ENCODE measurements at regions not wholly inside any gene's neighbourhood (a gene's known extent, or its start where the extent isn't known, plus 50 kb on each side); places are given as distances from the start of the nearest gene placed in this dataset.

DNA sequence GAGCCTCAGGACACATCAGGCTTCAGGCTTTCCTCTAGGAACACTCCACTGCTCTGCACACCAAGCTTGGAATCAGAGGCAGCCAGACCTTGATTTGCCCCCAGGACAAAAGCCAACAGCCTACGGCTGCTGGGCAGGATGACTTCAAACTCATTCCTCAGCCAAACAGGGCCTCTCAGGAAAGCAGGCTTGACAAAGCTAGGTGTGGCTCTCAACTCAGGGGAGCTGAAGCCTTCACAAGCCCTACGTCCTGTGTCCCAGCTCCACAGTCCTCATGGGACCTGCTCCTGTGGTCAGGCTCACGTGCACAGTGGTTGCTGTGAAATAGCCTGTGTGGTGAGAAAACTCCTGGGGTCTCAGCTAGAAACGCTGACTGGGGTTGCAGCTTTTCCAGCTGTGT is 398.9 kb upstream of the ZNF507 start:
- no peak for DNase-seq (ENCODE audit: low spot score)

DNA sequence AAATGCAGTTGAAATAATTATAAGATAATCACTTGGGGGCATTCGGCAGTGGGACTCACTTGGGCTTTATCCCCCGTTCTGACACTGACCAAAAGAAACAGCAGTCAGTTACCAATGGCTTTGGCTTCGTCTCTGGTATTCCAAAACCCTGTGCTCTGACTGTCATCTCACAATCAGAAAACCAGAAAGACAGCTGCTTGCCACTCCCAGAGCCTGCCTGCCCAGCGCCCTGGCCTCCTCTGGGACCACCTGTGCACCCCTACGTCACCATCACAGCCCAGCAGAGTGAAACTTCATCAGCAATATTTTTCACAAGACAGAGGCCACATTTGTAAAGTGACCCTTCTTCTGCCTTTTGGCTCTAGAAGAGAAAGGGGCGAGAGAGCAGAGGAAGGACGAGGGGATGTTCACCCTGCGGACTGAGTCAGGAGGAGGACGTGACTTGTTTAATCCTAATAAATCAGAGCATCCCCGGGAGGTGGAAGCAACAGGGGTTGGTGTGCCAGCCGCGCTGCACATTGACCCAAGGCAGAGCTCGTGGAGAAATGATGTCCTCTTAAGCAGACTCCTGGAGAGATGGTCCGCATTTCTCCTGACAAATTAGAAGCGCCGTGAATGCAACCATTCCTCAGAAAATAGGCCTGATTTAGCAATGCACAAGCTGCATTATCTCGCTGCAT is 397.8 kb upstream of the ZNF507 start:
- no peak for DNase-seq (ENCODE audit: low spot score)

DNA sequence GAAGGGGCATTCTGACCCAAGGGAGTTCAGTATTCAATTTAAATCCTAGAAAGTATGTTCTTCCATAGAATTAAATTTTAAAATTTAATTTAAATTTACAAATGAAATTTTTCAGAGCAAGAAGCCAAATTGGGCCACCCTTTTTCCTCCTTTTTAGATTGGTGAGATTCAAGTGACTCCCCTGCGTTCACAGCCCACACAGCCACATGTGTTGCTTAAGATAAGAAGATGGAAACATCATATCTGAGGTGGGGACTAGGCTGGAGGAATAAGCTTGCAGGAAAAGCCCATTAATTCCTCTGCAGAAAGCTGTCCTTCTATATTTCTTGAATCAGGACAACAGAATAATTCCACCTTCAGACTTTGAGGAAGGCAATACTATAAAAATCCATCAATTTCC is 392.7 kb upstream of the ZNF507 start:
- no peak for DNase-seq (ENCODE audit: low spot score)

DNA sequence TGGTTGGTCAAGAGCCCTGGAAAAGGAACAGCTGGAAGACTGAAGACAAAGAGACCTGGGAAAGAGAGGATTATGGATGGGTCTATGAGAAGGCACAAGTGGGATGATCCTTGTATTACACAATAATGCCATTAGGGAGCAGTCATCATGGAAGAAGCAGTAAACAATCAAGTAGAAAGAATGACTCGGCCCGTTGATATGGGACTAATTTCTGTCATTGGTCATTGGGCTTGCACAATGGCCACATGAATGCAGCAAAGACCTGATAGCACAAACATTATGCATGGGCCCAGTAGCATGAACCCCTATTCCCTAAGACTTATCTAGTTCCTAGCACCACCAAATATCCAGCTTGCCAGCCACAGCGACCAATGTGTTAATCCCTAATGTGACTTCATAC is 390.3 kb upstream of the ZNF507 start:
- DNase-seq (ENCODE audit: low spot score) = no peak

DNA sequence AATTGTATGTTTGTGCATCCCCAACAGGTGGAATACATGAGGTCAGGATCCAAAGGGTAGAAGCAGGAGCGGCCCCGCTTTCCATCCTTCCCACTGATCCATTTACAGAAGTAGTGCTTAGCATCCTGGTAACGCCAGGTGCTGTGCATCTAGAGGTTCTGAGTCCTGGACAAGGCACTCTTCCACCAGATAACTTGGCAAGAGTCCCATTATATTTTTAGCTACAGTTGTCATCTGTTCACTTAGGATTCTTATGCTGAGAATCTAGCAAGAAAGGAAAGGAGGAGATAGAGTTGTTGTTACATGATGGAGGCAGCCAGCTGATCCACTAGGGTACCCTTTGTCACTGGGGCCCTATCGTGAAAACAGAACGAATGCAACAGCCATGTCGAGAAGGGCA is 389.5 kb upstream of the ZNF507 start:
- no peak for DNase-seq (ENCODE audit: low spot score)

DNA sequence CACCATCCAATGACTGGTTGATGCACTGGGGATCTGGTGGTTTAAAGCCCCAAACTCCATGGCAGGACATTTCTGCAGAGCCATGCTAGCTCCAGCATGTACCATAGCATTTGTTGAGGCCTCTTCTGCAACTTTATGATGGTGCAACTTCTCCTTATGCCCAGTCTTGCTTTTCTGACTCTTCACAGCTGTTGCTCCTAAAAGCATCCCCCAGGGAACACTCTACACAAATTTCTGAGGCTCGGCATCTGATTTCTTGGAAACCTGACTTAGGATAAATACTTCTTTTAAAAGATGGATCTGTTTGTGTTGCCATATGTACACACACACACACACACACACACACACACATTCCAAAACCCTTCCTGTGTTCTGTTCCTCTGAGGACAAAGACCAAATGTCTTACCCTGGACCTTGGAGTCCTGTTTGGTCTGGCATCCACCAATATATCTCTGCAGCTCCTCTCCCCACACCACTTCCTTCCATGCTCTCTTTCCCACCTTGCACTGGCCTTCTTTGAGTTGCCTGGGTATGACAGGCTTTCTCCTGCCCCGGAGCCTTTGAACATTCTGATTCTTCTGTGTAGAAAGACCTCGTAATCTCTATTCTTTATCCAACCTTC is 388.5 kb upstream of the ZNF507 start:
- no peak for DNase-seq (ENCODE audit: low spot score)

DNA sequence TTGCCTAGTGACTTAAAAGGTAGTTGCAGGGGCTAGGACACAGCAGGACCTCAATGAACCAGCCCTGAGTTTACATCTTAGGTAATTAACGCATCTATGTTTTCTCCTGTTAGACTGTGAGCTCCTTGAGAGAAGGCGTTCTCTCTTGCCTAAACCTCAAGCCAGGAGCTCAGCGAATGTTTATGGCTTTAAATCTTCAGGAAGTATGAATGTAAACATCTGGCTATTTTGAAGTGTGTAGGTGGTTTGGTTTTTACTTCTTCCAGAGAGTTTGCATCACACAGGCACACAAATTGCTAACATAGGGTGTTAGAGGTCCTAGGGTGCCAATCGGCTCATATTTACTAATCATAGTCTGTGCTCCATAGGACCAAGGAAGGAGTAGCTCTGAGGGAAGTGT is 387.7 kb upstream of the ZNF507 start:
- no peak for DNase-seq (ENCODE audit: low spot score)

DNA sequence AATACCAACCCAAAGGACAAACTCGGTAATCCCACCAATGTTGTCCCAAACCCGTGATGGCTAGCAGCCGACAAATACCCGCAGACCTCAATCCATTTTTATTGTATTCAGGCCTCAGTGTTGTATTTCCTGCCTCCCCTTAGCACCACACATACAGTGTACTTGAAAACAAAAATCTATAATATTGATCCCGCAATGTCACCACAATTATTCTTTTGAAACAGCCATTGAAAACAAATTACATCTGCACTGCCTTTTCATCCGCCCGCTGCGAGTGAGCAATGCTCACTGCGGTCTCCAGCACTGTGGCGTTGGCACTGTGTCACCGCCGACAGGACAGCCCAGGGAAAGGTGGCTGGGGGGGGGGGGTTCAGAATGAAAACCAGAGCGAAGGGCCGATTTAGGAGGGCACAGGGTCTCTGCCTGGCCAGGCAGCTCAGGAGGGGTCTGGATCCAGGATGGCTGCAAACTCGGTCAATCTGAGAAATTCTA is 385.8 kb upstream of the ZNF507 start:
- DNase-seq (ENCODE audit: low spot score) = no peak

DNA sequence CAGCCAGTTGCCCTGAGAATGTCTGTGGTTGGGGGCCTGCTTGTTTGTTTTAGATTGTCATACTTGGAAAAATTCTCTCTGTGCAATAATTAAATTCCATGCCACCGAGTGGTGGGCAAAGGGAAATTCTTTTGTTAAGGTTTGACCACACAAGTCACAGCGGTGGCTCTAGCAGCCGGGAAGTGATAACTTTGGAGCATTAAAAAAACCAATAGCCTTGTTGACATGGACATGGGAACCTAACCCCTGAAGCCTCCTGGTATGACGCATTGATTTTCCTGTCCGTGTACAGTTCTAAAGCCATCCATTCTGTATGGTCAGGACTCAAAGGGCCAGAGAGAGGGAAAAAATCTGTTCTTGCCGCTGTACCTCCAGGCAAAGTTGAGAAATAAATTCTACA is 384.9 kb upstream of the ZNF507 start:
- no peak for DNase-seq (ENCODE audit: low spot score)

DNA sequence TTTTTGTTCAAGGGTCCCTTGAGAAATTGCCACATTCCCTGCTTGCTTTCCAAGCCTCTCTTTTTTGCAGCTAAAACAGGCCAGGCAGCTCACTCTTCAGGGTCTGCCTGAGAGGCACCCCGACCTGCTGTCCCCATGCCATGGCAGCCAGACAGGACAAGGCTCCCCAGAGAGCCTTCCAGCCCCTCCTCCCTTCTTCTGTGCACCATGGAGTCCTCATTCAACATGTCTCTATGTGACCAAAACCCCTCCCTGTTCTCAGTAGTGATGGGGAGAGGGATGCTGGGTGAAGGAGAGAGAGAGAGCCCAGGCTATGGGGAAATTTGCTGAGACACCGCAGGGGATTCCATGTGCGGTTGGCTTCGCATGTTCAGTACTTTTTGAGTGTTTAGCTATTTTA is 384.2 kb upstream of the ZNF507 start:
- DNase-seq (ENCODE audit: low spot score) = no peak

DNA sequence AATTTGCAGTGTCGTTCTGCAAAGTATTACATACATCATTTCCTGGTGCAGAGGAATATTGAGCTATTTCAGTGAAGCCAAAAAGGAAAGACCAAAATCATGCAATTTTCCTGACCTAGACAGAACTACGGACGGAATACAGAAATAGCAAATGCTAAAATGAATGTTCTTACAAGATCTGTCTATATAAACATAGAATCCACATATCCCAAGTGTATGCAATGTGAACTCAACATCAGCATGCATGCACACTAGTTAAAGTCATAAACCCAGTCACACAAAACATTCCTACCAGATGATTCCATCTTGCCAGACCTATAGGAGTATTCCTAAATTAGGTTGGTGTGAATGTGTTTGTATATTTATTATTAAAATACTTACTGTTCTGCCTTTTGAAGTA is 383.7 kb upstream of the ZNF507 start:
- no peak for DNase-seq (ENCODE audit: low spot score)

DNA sequence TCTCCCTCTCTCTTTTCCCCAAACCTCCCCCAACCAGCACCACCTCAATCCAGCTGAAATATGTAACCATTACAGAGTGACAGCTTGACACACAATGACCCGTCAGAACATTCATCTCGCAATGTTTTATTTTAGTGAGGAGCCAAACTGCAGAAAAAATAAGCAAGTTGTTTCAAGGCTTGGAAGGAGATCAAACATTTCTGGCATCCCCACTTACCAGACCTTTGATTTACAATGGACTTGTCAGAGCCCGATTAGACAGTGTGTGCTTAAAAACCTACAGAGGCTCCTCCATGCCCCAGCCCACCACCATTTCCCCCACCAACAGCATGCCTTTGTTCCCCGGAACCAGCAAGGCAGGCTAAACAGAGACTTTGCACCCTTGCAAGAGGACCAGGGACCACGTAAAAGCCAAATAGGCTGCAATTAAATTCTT is 382.8 kb upstream of the ZNF507 start:
- DNase-seq (ENCODE audit: low spot score) = no peak

DNA sequence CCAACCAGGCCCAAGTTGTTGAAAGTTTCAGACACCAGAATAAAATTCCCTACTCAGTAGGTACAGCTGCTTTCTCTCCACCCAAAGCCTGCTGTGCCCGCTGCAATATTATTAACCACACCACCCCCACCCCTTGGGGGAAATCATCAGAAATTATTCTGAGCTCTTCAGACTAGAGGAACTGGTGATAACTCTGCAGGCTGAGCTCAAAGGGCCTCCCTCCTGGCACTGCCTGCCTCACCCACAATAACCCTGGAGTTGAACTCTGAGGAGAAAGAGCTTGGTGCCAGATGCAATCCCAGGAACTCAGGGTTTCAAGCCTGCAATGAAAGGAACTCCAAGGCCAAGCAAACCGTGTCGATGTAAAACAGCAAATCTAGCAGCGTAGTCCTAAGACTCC is 381.7 kb upstream of the ZNF507 start:
- no peak for DNase-seq (ENCODE audit: low spot score)

DNA sequence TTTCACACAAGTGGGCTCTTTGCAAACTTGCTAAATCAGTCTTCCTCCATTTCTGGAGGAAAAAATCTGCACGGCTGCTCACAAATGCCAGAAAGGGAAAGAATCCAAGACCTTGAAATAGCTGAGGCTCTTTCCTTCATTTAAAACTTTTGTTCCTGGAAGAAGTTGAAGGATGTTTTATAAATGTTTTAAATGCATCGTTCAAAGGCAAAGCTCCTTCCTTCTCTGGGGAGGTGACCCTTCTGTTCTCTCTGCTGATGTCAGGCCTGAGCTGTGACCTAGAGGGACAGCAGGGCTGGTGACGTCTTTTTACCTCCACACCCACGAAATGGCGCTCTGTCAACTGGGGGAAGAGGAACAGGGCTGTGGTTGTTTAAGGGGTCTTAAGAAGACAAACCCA is 376.4 kb upstream of the ZNF507 start:
- no peak for DNase-seq (ENCODE audit: low spot score)

DNA sequence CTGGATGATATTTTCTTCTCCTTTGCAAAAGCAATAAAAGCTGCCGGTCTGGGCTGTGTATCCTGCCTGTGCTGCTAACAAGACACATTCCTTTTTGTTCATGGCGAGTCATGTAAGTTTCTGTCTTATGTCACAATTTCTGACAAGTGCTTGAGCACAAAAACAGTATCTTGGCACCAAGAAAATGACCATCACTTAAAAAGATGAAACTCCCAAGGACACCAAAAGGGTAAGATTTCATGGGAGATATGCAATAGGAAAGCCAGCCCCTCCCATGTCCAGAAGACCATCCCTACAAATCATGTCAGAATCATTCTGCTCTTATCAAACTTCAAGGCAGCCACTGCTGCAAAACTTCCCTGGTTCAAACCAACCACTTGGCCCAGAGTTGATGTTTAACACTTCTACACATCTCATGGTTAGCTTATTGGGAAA is 375.4 kb upstream of the ZNF507 start:
- no peak for DNase-seq (ENCODE audit: low spot score)

DNA sequence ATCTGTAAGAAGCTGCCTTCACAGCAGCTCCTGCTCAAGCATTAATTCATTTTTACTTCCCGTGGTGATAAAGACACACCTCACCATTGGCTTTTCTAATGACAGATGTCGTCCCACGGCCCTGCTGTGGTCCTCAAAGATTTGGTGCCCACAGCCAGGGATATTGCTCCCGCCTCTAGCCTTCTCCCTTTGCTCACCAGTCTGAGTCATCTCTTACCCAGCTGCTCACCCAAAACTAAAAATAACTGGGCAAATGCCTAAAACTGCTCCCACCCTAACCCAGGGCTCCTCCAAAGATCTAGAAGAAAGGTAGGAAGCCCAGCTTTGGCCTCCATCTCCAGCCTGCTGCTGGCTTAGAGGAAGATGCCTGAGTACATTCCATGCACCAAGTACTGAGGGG is 371.1 kb upstream of the ZNF507 start:
- DNase-seq (ENCODE audit: low spot score) = no peak

DNA sequence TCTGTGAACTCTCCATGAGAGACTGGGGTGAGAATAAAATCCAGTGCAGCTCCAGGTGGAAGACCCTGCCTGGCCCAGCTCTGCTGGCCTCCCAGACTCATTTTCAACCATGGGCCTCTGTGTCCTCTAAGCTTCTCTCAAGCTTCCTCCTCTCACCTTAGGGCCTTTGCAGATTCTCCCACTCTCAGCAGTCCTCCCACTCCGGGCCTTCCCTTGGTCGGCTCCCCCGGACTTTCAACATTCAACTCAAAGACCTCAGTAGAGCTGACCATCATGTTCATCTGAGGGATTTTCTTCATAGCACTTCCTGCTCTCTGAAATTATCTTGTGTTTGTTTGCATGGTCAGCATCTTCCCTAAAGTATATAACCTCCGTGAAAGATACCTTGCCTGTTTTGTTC is 370.5 kb upstream of the ZNF507 start:
- DNase-seq (ENCODE audit: low spot score) = no peak

DNA sequence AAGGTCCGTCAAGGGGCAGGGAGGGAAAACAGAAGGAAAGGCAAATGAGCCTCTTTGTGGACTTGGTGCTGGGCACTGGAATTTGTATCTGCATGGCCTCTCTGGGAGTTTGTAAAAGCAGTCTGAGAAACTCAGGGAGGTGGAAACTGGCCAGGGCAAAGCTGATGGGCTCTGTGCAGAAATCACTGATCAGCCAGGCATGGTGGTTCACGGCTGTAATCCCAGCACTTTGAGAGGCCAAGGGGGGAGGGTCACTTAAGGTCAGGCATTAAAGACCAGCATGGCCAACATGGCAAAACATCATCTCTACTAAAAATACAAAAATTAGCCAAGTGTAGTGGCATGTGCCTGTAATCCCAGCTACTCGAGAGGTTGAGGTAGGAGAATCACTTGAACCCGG is 369.9 kb upstream of the ZNF507 start:
- no peak for DNase-seq (ENCODE audit: low spot score)

DNA sequence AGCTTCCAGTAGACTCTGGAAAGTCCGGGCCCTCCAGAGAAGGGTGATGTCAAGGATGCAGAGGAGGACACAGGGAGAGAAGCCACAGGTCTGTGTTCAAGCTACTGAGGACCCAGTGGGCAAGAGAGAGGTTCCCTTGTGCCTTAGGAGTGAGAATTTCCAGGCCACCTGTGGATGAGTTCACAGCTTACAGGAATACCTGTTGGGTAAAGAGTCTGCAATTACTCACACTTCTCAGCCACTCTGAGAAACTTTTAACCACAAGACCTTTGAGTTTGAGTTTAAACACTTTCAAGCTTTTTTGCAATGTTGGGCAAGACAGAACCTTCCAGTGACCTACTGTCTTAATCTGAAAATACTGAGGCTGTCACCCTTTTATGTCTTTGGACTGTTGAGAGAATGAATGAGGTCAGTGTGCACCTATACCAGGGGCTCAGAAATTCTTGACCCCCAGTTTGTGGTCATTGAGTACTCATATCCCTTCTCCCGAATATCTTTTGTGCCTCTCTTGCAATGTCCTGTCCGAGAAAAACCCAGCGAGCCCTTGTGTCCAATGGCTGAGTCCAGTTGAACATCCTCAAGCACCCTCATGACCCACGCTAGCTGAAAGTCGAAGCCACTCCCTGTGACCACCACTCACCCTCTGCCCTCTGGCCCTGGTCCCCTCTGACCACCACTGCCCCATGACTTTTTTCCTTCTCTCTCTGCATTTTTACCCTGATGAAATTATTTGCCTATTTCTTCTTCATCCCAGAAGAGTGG is 368.5 kb upstream of the ZNF507 start:
- no peak for DNase-seq (ENCODE audit: low spot score)

DNA sequence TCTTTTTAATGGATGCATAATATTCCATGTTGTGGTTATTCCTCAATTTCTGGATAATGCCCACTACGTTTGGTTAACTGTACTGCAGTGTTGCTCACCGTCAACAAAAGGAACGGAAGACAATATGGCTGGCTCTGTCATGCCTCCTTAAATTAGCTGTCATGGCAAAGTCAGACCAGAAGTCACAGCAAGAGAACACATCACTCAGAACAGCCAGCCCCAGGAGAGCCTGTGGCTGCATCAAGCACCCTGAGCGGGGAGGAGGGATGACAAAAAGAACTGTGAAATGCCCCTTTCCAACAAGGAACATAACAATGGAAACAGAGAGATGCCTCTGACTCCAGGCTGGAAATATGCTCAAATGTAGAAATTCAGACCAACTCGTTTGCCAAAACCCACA is 366.0 kb upstream of the ZNF507 start:
- no peak for DNase-seq (ENCODE audit: low spot score)

DNA sequence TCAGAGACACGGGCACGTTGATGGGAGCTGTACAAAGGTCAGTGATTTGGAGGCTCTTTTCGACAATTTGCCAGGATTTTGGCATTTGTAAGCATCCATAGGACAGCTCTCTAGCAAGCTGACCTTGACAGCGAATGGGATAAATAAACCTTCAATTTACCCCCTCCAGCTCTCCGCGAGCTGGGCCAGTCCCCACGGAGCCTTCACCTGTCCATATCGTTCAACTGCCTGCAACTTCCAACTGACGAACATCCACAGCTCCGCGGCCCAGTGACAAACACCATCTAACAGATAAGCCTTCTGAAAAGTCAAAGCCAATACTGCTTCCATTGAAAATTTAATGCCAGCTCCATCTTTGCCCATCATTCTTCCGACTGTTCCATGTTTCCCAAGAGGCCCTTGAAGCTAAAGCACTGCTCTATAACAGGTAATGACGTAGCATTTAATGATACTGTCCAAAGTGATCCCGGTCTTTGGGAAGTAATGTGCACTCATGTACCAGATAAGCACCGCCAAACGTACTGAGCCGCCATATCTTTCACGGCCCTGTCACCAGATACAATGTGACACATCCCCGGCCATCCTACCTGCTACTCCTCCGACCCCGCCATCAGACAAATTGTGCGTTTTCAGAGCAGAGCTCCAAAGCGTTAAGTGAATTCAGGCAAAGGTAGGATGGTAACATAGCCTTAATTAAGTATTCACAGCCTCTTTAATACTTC is 365.3 kb upstream of the ZNF507 start:
- DNase-seq (ENCODE audit: low spot score) = no peak

DNA sequence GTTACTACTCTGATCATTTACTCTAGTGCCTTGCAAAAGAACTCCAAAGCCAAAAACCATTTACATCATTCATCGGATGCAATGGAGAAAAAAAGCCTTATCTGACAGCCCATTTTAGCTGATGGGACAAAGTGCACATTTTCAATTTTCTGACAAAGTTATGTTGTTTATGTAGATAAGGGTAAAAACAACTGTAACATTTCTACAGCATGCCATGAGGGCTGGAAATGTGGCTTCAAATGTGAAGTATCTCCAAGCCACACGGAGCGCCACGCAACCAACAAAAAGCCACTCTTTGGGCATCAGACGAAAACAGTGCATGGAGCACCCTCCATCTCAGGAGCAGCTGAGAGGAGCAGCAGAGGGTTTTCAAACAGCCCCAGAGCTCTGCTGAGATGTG is 364.6 kb upstream of the ZNF507 start:
- DNase-seq (ENCODE audit: low spot score) = no peak

DNA sequence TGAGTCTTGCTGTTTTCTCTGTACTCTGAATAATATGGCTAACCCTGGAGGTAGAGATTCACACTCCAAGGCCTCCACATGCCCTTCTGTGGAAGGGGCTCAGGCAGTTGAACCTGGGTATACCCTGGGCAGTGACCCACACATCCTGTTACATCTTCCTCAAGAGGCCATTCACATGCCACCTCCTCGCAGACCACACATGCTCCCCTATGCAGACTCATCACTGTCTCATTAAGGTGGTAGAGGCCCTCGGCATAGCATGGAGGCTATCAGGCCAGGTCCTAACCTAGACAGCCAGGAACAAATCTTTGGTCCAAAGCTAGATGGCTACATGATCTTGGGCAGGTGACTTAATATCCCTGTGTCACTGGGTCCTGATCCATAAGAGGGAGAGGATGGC is 363.9 kb upstream of the ZNF507 start:
- no peak for DNase-seq (ENCODE audit: low spot score)

Data from activated CD4-positive, alpha-beta T cell treated with anti-CD3 and anti-CD28 coated beads, Interleukin-2, Interleukin-4, amounts not matched to agents 100 ng/mL and 50 ng/mL, durations not matched to agents 16 hours and 8 hours (primary cell).